HT-29 (cell line): ENCODE measurements at regions not wholly inside any gene's neighbourhood (a gene's known extent, or its start where the extent isn't known, plus 50 kb on each side); places are given as distances from the start of the nearest gene placed in this dataset.

Experiments used
- DNase-seq: peaks from one replicate; pipeline ENCODE4 v3.0.0-alpha.2; 2015; ENCODE audit warnings: low spot score

DNA sequence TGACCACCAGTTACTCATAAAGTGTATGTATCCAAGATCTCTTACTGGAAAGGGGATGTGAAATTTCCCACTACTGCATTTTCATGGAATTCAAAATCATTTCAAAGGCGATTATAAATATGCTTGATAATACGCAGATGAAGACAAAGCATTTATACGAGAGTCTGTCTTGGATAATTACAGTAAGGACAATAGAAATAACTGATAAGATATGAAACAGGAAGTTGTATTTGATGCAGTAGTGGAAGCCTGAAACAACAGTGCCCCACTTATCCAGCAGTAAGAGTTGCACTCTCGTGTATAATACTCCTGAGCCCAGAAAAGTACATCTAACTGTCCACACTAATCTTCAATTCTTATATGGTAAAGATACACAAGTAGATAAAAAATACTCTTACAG lies 188.7 kb upstream of the POU5F2 start:
- no peak for DNase-seq

DNA sequence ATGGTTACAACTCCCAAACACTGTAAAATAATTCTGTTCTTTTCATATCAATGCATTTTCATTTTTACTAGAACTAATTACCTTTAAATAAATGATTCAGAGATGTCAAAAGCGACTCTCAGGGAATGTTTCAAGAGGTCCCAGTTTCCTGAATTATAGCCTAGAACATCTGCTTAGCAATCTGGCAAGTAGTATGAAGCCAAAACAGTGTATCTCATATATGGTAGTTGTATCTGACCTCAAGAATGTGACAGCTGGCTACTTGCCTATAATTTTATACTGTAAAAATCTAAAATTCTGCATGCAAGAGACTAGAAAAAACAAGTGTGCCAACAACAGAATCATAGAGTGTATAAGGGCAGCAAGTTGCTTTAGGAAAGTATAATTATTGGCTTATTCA lies 187.7 kb upstream of the POU5F2 start:
- no peak for DNase-seq

DNA sequence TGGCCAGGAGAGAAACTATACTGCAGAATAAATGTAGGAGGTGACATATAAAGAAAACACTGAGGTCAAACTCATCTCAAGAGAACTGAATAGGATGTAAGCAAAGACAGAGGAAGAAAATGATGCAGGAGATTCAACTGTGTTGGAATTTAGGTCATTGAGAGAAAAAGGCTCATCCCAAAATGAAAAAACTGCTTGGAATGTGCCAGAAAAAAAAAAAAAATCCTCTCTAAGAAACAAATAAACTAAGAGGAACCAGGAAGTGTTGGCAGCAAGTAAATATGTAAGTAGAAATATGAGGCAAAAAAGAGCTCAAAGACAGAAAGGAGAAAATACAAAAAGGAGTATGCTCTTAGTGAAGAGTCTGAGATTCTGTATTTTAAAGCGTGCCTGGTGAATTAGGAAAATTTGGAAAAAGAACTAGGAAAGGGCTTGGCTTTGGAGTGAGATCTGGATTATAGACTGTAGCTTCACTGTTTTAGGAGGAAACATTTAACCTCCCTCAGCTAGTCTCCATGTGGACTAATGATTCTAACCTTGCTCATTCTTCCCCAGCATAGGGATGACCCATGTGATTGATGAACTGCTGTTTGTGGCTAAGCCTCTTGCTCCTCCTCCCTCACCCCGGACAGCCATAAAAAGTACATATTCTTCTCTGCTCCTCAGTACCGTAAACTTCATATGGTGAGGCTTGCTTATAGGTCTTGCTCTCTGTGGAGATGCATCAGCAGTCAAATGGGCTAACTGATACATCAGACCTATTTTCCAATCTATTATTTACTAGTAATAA lies 185.6 kb upstream of the POU5F2 start:
- DNase-seq = no peak

DNA sequence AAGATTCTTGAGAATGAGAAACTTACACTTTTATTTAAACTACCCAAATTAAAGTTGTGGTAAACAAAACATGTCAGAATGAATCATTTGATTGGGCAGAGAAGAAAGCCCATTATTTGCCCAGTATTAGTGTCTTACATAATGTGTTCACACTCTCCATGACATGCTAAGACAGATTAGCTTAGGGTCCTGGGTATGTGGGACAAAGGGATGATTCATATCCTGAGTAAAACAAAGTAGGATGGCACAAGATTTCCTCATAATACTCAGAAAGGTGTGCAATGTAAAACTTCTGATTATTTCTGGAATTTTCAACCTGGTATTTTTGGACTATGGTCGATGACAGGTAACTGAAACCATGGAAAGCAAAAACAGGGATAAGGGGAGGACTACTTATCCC lies 183.9 kb upstream of the POU5F2 start:
- no peak for DNase-seq

DNA sequence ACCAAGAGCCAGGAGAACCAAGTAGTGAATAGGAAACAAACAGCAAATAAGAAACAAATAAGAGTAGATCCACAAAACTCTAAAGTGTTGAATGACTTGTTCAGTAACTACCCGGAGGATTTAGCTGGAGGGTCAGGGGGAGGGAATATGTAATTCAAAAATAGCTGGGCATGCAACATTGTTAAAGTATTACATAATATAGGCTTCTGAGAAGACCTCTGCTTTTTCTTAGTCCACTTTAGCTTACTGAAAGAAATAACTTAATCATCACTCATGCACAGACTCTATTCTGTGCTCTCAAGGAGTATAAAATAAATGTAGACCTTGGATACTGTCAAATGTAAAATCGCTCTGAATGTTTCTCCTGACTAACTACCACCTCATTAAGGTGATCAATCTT lies 183.2 kb upstream of the POU5F2 start:
- no peak for DNase-seq

DNA sequence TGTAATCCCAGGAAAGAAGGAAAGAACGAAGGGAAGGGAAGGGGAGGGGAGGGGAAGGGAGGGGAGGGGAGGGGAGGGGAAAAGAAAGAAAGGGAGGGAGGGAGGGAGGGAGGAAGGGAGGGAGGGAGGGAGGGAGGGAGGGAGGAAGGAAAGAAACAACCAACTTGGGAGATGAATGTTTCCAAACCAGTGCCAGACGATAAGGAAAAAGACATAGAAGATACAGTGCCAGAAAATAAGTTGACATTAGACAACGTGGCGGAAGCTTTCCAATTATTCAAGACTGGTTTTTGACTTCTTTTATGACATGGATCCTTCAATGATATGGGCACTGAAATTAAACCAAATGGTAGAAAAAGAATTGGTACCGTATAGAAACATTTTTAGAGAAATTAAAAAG lies 181.2 kb upstream of the POU5F2 start:
- DNase-seq = no peak

DNA sequence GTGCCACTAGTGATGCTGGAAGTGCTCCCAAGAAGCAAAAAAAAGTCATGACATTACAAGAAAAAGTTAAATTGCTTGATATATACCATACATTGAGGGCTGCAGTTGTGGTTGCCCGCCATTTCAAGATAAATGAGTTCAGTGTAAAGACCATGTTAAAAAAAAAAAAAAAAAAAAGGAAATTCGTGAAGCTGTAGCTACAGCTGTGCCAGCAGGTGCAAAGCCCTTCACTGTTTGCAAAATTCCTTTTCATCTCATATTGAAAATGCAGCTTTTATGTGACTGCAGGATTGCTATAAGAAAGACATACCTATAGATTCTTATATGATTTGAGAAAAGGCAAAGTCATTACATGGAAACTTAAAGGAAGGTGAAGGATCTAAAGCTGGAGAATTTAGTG lies 179.6 kb upstream of the POU5F2 start:
- DNase-seq = no peak

DNA sequence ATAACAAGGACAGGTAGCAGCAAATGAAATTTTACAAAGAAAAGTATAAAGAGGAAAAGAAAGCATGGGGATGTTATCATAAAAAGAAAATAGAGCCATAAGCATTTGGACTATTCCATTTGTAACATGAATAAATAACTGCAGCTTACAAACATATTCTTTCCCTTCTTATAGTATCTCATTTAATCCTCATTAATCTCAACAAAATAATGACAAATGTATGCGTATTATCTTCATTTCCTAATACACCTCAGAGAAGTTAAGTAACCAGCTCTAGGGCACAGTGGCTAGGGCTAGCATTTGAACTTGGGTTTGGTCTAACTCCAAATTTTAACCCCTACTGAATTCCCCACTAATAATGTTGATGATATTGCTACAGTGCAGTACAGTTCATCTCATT lies 175.5 kb upstream of the POU5F2 start:
- DNase-seq = no peak

DNA sequence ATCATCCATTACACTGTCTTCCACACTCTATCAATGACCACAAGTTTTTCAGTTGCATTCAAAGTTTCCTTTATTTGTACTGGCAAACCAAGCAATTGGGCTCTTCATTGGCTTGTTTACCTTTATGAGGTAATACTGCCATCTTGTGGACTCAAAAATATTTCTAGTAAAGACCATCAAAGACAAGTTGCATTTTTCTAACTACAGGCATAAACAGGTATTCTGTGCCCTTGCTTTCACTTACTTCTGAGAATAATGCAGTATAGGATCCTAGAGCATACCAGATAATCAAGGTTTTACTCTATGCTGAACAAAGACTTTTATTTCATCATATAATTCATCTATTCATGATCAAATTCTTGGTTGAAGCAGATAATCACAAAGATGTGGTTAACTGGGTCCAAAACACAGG lies 173.7 kb upstream of the POU5F2 start:
- DNase-seq = peak; percentile 65

DNA sequence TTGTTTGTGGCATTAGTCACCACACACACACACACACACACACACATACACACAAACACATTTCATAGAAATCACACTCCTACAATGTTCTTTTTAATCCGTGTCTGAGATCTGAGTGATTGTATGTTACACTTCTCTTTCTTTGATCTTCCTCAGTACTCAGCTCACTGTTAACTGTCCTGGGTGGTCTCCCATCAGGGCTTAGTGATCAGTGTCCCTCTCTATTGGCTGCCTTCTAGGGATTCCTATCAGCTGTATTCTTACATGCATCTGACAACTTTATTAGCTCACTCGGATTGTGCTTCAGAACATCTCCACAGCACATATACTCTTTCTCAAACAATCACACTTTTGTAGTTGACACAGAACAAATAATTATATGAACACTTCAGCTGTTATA lies 170.2 kb upstream of the POU5F2 start:
- DNase-seq = no peak

DNA sequence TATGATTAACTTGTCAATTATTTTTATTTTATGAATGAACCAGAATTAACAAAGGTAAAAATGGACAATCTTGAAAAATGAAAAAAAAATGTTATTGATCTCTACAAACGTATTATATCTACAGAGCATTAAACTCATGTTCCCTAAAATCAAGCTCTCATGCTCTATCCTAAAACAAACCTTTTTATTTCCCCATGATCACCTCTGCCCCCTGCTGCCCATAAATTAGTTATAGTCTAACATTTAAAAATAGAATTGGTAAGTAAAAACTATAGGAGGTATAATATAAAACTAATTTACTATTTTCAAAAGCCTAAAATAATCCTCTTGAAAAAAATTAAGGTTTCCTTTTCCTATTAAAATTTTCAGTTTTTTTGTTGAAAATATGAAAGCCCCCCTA lies 168.0 kb upstream of the POU5F2 start:
- peak; percentile 41 for DNase-seq

DNA sequence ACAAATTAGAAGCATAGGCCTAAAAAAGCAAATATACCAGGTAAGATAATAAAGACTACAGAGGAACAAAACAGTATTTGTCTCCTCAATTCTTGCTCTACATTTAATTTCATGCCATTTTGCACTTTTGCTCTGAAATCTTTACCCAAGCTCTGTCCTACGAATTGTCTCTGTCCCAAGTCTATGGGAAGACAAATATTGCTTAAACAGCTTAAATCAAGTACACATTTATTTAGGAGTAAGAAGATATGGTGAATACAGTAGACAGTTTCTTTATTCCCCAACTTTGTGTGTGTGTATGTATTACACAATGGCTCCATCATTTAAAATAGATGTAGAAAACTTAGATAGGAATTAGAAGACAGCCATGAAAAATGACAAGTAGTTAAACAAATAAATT lies 163.5 kb upstream of the POU5F2 start:
- DNase-seq = no peak

DNA sequence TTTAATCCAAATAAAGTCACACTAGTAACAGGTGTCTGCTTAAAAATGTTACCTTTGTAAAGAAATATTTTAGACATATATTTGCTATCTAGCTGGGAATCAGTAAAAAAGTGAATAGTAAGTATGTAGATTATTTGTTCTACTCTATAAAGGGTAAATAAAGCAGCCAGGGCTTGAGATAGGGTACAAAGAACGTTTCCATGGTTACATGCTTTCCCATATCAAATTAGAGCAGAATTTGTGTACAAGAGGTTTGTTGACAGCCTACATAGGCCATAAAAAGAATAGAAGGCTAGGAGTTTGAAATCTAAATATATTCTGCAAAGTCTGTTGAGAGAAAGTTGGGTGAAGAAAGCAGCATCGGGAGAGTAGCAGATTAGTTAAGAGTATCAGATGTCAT lies 160.9 kb upstream of the POU5F2 start:
- DNase-seq = no peak

DNA sequence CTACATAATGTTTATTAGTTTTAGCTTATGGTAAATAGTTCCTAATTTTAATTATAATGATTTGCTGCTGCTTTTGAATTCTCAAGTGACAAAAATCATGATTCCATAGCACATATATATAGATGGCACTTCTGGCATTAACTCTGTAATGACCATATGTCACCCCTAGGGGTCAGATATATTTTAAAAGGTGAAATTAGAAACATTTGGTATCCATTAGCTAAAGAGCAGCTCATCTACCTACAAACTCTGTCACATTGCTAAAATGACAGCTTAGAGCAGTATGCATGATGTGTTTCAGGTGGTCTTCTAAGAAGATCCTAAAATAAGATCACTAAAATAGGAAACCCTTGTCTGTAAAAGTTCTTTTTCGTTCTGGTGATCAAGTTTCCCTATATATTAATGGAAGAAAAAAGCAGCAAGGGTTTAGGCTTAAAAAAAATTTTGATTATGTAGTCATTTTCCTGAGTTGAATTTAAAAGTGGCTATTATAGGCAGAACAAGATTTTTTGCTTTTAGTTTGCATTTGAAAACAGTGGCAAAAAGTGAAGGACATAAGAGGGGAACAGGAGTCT lies 157.7 kb upstream of the POU5F2 start:
- DNase-seq = peak; percentile 43

DNA sequence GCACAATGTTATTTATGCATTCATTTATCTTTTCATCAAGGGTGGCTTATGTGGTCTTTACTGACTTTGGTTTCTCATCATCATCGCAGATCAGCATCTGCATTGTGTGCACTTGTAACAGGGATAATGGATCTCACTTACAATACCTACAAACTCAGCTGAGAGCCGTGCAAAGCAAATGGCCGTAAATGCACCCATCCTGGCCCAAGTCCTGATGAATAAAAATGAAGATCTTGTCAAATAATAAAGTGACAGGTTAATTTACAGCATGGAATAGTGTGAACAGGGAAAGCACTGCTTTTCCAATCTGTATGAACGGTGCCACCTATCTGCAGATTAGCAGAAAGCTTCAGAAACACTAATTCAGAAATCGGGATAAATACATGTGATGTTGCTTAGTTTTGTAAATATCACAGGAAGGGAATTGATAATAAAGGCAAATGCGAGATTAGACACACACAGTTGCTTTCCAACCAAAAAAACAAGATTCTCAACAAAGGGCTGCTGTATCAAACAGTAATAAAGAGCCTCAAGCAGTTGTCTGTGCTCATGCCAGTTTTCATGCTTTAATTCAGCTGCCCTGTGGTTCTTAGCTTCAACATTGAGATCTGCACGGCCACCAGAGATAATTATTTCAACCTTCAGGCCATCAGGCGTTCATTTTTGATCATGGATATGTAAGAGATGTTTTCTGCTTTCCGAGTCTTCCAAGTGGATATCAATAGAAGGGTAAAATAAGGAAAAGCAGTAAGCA lies 153.4 kb upstream of the POU5F2 start:
- DNase-seq = peak; percentile 27

DNA sequence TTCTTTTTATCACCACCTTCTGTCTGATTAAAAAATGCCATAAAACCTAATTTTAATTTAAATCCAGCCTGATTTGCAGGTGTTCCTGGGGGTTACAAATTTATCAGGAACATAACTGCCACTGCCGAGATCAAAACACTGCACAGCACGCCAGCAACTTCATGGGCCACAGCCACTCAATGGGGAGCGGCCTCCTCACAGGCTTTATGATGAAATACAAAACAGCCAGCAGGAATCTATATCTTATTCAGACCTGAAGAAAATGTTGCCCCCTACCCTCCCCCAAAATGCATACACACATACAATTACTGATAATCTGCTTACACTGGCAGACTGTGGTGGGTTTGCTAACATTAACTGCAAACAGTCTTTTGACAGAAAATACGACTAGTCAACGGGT lies 151.7 kb upstream of the POU5F2 start:
- DNase-seq = no peak

DNA sequence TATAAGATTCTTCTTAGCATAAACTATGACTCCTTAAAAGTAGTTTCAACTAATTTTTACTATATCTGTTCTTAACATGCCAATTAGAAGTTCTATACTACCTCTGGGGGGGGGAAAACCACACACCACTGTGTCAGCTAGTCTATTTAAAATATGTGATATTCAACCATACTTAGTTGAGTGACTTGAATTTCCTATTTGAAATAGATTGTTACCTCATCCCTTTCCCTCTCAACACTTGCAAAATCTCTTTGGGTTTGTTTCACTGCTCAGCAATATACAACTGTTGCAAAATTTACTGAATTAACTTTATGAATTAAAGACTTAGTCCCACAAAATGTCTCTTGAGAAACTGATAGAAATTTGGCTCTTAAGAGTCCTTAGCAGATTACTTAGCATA lies 151.1 kb upstream of the POU5F2 start:
- DNase-seq = no peak

DNA sequence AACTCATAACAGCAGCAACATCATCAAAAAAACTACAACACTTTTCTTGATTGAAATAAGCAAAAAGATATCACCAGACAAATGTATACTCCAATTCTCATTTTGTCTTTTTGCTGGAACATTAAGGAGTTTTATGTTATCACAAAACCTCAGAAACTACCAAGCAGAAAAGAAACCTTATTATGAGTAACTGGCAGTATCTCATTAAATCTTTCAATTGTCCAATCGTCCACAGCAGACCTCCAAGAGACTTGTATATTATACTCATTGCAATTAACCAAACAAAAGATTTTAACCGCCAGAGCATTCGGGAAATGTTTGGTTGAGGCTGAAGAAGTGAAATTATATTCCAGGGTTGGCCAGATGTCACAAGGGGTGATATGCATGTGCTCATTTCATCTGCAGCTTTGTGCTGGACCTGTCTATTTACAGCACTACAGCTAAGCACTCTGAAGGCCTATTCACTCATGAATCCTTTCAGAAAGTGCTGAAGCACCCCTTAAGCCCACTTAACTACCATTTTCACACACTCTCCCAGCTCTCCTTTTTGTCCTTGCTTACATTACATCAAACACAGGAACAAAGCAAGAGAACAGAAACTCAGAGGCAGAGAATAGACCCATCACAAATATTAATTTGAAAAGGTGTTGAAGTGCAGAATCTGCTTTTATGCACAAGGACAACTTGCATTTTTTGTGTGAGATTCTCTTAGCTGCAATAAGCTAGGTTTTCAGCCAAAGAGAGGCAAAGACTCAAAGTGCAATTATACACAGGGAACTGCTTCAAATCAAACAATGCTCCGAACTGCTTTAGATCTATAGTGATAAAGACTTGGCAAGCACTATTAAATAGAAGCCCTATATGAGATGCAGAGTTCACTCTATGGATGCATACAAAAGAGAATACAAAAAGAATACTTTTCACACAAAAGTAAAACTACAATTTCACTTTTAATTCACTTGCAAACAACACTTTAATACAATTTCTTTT lies 150.4 kb upstream of the POU5F2 start:
- DNase-seq = no peak

DNA sequence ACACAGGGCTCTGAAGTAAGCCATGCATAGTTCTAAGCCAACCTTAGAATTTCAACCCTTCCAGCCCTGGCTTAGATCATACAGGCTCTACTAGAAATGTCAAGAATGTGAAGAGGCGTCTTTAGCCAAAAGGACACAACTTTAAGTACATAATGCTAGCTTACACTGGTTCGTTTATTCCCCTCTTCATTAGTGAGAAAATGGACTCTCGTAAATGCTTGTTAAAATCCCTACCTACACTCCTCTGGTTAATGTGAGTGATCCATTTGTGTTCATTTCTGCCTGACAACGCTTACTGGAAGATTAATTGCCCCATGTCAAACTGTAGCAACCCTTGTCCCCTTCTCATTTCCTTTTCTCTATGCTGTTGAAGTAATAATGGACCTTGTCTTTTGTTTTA lies 149.3 kb upstream of the POU5F2 start:
- DNase-seq = no peak

DNA sequence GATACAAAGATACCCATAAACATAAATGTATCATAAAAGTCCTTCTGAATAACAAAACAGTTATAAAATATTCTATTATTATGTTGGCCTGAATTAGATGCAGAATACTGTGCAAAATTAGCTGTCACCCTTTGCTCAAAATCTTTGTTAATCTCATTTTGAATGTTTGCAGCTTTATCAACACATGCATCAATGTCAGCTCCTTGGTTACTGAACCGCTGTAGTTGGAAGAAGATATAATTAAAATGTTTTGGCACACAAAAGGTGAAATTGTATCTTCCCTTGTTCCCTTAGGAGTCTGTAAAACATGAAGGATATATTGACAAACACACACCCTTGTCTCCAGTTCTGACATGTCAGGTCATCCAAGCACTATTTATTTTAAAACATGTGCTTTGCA lies 146.3 kb upstream of the POU5F2 start:
- no peak for DNase-seq

DNA sequence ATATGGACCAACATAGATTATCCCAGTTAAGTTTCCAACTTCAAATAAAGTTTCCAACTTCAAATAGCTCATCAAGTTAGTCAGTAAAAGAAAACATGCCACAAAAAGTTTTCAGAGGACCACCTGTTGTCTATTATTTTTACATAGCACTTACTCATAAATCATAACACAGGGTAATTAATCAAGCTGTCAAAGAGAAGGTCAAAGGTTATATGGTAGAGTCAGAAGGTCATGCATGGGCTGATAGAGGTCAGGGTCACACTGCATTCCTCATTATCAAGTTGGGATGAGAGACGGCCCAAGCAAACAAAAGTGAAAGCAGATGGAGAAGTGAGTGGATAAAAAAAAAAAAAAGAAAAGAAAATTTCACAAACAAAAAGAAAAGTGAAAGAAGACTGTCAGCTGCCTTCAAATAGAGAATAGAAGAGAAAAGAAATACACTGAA lies 145.5 kb upstream of the POU5F2 start:
- no peak for DNase-seq
